ENCODE measurements at regions not wholly inside any gene's neighbourhood (a gene's known extent, or its start where the extent isn't known, plus 50 kb on each side); places are given as distances from the start of the nearest gene placed in this dataset.

- H3K4me3 ChIP-seq (replicated peaks in 1 of 2; ENCODE audit: low read depth in 2 of 2, low read length in 2 of 2): no peak overlapping the region
- TF ChIP-seq CTCF (IDR thresholded peaks at IDR 0.05; ENCODE audit: low read depth, low read length): no peak
- DNase-seq (ENCODE audit: low read depth in 2 of 2): no peak
These were observed 71.5 kb upstream of the DAAM1 start for GRCh38 chr14:59116984-59117415.

GRCh38 chr14:59117754-59118528, 70.5 kb upstream of the DAAM1 start:
- no peak overlapping the region for H3K4me3 ChIP-seq (replicated peaks in 1 of 2; ENCODE audit: low read depth in 2 of 2, low read length in 2 of 2)
- DNase-seq (ENCODE audit: low read depth in 2 of 2): no peak
- TF ChIP-seq CTCF (IDR thresholded peaks at IDR 0.05; ENCODE audit: low read depth, low read length): no peak

GRCh38 chr14:59120921-59121320, 67.5 kb upstream of the DAAM1 start:
- DNase-seq (ENCODE audit: low read depth in 2 of 2): no peak
- no peak for TF ChIP-seq CTCF (IDR thresholded peaks at IDR 0.05; ENCODE audit: low read depth, low read length)
- H3K4me3 ChIP-seq (replicated peaks in 1 of 2; ENCODE audit: low read depth in 2 of 2, low read length in 2 of 2): no peak overlapping the region

- TF ChIP-seq CTCF (IDR thresholded peaks at IDR 0.05; ENCODE audit: low read depth, low read length): no peak
- H3K4me3 ChIP-seq (replicated peaks in 1 of 2; ENCODE audit: low read depth in 2 of 2, low read length in 2 of 2): no peak overlapping the region
- DNase-seq (ENCODE audit: low read depth in 2 of 2): peak; percentile 59 to 70
These were observed 64.9 kb upstream of the DAAM1 start for GRCh38 chr14:59123531-59123930.

- H3K4me3 ChIP-seq (replicated peaks in 1 of 2; ENCODE audit: low read depth in 2 of 2, low read length in 2 of 2): no peak overlapping the region
- peak; percentile 41 to 49 for DNase-seq (ENCODE audit: low read depth in 2 of 2)
- TF ChIP-seq CTCF (IDR thresholded peaks at IDR 0.05; ENCODE audit: low read depth, low read length): peak; percentile 39
These were observed 64.5 kb upstream of the DAAM1 start for GRCh38 chr14:59123975-59124374.

GRCh38 chr14:59125156-59125555, 63.3 kb upstream of the DAAM1 start:
- no peak for TF ChIP-seq CTCF (IDR thresholded peaks at IDR 0.05; ENCODE audit: low read depth, low read length)
- DNase-seq (ENCODE audit: low read depth in 2 of 2): no peak
- no peak overlapping the region for H3K4me3 ChIP-seq (replicated peaks in 1 of 2; ENCODE audit: low read depth in 2 of 2, low read length in 2 of 2)

All from cardiac fibroblast (primary cell).